Pons (tissue), 1 donor: ENCODE measurements at regions not wholly inside any gene's neighbourhood (a gene's known extent, or its start where the extent isn't known, plus 50 kb on each side); places are given as distances from the start of the nearest gene placed in this dataset.

ENCODE experiments used
- DNase-seq: peaks from one replicate; pipeline ENCODE4 v3.0.0-alpha.2; 2016; ENCODE audit warnings: low spot score

DNA sequence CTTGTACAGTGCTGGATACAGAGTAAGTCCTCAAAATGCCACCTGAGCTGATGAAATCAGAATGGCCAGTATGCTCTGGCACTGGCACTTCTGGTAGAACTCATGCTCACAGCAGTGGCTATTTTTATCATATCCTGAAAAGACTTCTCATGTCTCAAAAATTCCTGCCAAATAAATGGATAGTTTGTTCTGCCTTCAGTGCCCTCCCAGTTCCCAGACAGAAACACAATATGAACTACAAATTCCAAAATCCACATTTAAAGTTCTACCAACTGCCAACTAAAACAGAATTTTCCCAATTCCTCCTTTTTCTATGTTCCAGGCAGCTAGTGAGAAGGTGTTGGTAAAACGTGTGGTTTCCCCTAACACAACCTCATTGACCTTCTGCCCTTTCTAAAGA lies 51.4 kb upstream of the RGS1 start:
- DNase-seq, result no peak
